ENCODE measurements at regions not wholly inside any gene's neighbourhood (a gene's known extent, or its start where the extent isn't known, plus 50 kb on each side); places are given as distances from the start of the nearest gene placed in this dataset.

DNA sequence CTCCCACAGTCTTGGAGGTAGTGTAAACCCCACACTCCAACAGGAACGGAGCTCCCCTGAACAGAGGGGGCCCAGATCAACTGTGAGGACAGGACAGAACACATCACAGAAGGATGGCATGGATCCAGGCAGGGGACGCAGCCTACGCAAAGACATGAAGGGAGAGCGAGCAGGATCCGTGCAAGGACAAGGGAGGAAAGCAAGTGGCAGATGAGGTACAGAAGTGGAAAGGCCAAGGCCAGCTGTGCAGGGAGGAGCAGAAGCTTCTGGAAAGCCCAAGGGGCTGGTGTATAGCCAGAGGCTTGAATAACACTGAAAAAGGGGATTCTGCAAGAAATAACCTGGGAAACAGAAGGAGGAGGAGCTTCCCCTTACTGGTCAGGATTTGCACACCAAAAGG, 81.2 kb downstream of the SIPA1L2 start:
- CTCF ChIA-PET: interaction anchor here (1.3 kb wide), 1 partner anchor 21 kb away, joined by 3 read pairs; no protein-coding TSS in a partner anchor

More for the DNA sequence above, 81.2 kb downstream of the SIPA1L2 start:
- DNase-seq (no peak), ATAC-seq (ENCODE audit: low read depth) (no peak)
- Histone ChIP-seq H3K79me1 (ENCODE audit: low read depth in 1 of 2, low read length in 2 of 2) (peaks cover 0 to 19% of the 10 kb centered on the region in 2 experiments; a peak in 2 of 4 replicates), H2BK120ac (ENCODE audit: low read depth, low read length) (no peak overlapping the region), H3K56ac (ENCODE audit: extremely low read depth, insufficient read depth, low read length) (no peak overlapping the region), H4K20me1 (ENCODE audit: insufficient read depth, low read length) (0 out of 2 replicates have a peak, but pooled peaks cover 5% of the 10 kb centered on the region), H3K9me1 (ENCODE audit: insufficient read depth, low read length) (peaks cover 15% of the 10 kb centered on the region), H3K23ac (ENCODE audit: low read depth, low read length) (no peak overlapping the region; the same call in 1 of the 2 replicates), H2AK5ac (ENCODE audit: low read depth, low read length) (peak overlapping the region; percentile 60; the same call in 1 of the 2 replicates), H3K36me3 (ENCODE audit: control insufficient read depth, insufficient read depth, low read length) (no peaks in the 10 kb centered on the region), H2BK20ac (ENCODE audit: low read depth, low read length) (no peak overlapping the region), H4K5ac (ENCODE audit: low read depth, low read length) (no peak overlapping the region), H2AK9ac (replicated peaks; ENCODE audit: low read depth, low read length, poor library complexity) (no peak overlapping the region), H2BK5ac (ENCODE audit: low read depth, low read length, poor library complexity, severe bottlenecking) (no peak overlapping the region), H3K14ac (replicated peaks; ENCODE audit: low read depth, low read length) (no peak overlapping the region), H3K9me3 (ENCODE audit: control insufficient read depth, insufficient read depth, low read length) (no peaks in the 10 kb centered on the region), H3K4me1 (ENCODE audit: control insufficient read depth, insufficient read depth, low read length) (peaks cover 11% of the 10 kb centered on the region), H3K4me3 (ENCODE audit: insufficient read depth, low read depth, low read length) (no peak overlapping the region), H3K4me2 (ENCODE audit: low read depth, low read length) (no peak overlapping the region), H3K27ac (ENCODE audit: insufficient read depth, low read length) (no peak overlapping the region), H4K8ac (ENCODE audit: low read depth in 2 of 2, low read length in 2 of 2) (no peak overlapping the region), H2AFZ (replicated peaks; ENCODE audit: low read length, poor library complexity) (no peak overlapping the region), H2BK15ac (ENCODE audit: low read depth, low read length) (no peak overlapping the region), H3K9ac (ENCODE audit: low read depth, low read length) (no peak overlapping the region), H3K18ac (ENCODE audit: low read depth, low read length) (no peak overlapping the region), H4K91ac (ENCODE audit: insufficient read depth, low read depth, low read length) (peak overlapping the region; percentile 39; the same call in 1 of the 2 replicates), H3K4ac (ENCODE audit: low read depth, low read length) (no peak overlapping the region), H3K27me3 (ENCODE audit: control insufficient read depth, insufficient read depth, low read length) (no peaks in the 10 kb centered on the region)
- in situ Hi-C loops (cut with MboI; ENCODE audit: low sequenced_read_pairs): no loop called here
- POLR2A ChIA-PET (ENCODE audit: unreplicated experiment): no interaction called here
- 92% methylated on average over 2 of the region's 5 CpGs; no CpG with 5 or more reads in 1 of the 2 experiments for WGBS, 2 experiments (ENCODE audit: extremely low coverage in 2 of 2, insufficient read length in 1 of 2)
- TF ChIP-seq MAFK (IDR thresholded peaks at IDR 0.05; ENCODE audit: low read depth, low read length) (no peak), SMC3 (IDR thresholded peaks at IDR 0.05; ENCODE audit: low read depth, low read length) (no peak), CHD1 (IDR thresholded peaks at IDR 0.05; ENCODE audit: low read depth, low read length) (no peak), RAD21 (IDR thresholded peaks at IDR 0.05; ENCODE audit: low read length) (no peak), FOS (IDR thresholded peaks at IDR 0.05; ENCODE audit: low read depth, low read length) (no peak), POLR2A (IDR thresholded peaks at IDR 0.05; ENCODE audit: low read depth, low read length) (no peak), MXI1 (IDR thresholded peaks at IDR 0.05; ENCODE audit: borderline replicate concordance, low read depth, low read length) (no peak), CEBPB (IDR thresholded peaks at IDR 0.05; ENCODE audit: low read depth, low read length) (no peak), BHLHE40 (IDR thresholded peaks at IDR 0.05; ENCODE audit: low read depth, low read length) (no peak), RCOR1 (IDR thresholded peaks at IDR 0.05; ENCODE audit: insufficient replicate concordance, low read length) (no peak), NFE2L2 (IDR thresholded peaks at IDR 0.05; ENCODE audit: low read depth, low read length) (no peak), MAZ (IDR thresholded peaks at IDR 0.05; ENCODE audit: borderline replicate concordance, low read depth, low read length) (no peak), RFX5 (IDR thresholded peaks at IDR 0.05; ENCODE audit: low read depth, low read length) (no peak)
- TF ChIP-seq, protein P1, sequence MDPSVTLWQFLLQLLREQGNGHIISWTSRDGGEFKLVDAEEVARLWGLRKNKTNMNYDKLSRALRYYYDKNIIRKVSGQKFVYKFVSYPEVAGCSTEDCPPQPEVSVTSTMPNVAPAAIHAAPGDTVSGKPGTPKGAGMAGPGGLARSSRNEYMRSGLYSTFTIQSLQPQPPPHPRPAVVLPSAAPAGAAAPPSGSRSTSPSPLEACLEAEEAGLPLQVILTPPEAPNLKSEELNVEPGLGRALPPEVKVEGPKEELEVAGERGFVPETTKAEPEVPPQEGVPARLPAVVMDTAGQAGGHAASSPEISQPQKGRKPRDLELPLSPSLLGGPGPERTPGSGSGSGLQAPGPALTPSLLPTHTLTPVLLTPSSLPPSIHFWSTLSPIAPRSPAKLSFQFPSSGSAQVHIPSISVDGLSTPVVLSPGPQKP (IDR thresholded peaks at IDR 0.05; ENCODE audit: borderline replicate concordance, low read depth, low read length): no peak
- TF ChIP-seq, protein P2, sequence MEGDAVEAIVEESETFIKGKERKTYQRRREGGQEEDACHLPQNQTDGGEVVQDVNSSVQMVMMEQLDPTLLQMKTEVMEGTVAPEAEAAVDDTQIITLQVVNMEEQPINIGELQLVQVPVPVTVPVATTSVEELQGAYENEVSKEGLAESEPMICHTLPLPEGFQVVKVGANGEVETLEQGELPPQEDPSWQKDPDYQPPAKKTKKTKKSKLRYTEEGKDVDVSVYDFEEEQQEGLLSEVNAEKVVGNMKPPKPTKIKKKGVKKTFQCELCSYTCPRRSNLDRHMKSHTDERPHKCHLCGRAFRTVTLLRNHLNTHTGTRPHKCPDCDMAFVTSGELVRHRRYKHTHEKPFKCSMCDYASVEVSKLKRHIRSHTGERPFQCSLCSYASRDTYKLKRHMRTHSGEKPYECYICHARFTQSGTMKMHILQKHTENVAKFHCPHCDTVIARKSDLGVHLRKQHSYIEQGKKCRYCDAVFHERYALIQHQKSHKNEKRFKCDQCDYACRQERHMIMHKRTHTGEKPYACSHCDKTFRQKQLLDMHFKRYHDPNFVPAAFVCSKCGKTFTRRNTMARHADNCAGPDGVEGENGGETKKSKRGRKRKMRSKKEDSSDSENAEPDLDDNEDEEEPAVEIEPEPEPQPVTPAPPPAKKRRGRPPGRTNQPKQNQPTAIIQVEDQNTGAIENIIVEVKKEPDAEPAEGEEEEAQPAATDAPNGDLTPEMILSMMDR (conservative IDR thresholded peaks at IDR 0.05; ENCODE audit: low read depth, low read length): no peak
- TF ChIP-seq, protein P3, sequence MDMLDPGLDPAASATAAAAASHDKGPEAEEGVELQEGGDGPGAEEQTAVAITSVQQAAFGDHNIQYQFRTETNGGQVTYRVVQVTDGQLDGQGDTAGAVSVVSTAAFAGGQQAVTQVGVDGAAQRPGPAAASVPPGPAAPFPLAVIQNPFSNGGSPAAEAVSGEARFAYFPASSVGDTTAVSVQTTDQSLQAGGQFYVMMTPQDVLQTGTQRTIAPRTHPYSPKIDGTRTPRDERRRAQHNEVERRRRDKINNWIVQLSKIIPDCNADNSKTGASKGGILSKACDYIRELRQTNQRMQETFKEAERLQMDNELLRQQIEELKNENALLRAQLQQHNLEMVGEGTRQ (IDR thresholded peaks at IDR 0.05; ENCODE audit: low read depth, low read length): no peak
- dilution Hi-C loops (cut with HindIII; ENCODE audit: low sequenced_read_pairs, unreplicated experiment): no loop called here
- intact Hi-C loops (cut with micrococcal nuclease): no loop called here
- BruUV-seq (replicated peaks): no TSS peak

Measured in IMR-90 (cell line).